Breast epithelium (tissue), 3 donors: ENCODE measurements at regions not wholly inside any gene's neighbourhood (a gene's known extent, or its start where the extent isn't known, plus 50 kb on each side); places are given as distances from the start of the nearest gene placed in this dataset.

Experiments used
- CTCF ChIP-seq, 3 donors: fragments of 450-650 bp; IDR thresholded peaks; one replicate each; pipeline ENCODE4 v1.5.1; 2016 to 2017; ENCODE audit warnings: antibody characterized with exemption in 3 of 3, mild to moderate bottlenecking in 3 of 3, moderate library complexity in 3 of 3
- POLR2A ChIP-seq: fragments of 450-650 bp; IDR thresholded peaks from one replicate; pipeline ENCODE4 v1.6.1; 2016; ENCODE audit warnings: antibody characterized with exemption, mild to moderate bottlenecking, moderate library complexity

- no peak for TF ChIP-seq CTCF (IDR thresholded peaks at IDR 0.05)
- TF ChIP-seq POLR2A, result no peak
Measured at GRCh38 chr4:81966676-81967075, 407.1 kb downstream of the HNRNPD start.
